ENCODE measurements at regions not wholly inside any gene's neighbourhood (a gene's known extent, or its start where the extent isn't known, plus 50 kb on each side); places are given as distances from the start of the nearest gene placed in this dataset.

DNA sequence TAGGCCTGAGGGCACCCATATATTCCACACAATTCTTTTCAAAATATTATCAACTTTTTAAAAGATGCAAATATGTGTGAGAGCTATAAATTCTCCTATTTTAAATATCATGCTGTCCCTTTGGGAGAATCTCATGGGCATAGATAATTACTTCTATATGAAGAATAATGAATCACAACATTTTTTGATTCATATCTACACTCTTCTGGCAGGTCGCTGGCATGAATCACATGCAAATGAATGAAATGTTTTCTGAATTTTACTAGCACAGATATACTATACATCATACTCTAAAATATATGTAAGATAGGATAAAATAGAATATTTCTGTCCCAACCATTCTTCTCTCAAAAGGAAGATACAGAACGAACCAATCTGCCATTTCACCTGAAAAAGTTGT lies 277.7 kb upstream of the KCNH8 start:
- no peak for DNase-seq (ENCODE audit: low spot score)
- TF ChIP-seq, protein P1, sequence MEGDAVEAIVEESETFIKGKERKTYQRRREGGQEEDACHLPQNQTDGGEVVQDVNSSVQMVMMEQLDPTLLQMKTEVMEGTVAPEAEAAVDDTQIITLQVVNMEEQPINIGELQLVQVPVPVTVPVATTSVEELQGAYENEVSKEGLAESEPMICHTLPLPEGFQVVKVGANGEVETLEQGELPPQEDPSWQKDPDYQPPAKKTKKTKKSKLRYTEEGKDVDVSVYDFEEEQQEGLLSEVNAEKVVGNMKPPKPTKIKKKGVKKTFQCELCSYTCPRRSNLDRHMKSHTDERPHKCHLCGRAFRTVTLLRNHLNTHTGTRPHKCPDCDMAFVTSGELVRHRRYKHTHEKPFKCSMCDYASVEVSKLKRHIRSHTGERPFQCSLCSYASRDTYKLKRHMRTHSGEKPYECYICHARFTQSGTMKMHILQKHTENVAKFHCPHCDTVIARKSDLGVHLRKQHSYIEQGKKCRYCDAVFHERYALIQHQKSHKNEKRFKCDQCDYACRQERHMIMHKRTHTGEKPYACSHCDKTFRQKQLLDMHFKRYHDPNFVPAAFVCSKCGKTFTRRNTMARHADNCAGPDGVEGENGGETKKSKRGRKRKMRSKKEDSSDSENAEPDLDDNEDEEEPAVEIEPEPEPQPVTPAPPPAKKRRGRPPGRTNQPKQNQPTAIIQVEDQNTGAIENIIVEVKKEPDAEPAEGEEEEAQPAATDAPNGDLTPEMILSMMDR (IDR thresholded peaks at IDR 0.05; ENCODE audit: extremely low read depth, missing control alignments) = no peak

DNA sequence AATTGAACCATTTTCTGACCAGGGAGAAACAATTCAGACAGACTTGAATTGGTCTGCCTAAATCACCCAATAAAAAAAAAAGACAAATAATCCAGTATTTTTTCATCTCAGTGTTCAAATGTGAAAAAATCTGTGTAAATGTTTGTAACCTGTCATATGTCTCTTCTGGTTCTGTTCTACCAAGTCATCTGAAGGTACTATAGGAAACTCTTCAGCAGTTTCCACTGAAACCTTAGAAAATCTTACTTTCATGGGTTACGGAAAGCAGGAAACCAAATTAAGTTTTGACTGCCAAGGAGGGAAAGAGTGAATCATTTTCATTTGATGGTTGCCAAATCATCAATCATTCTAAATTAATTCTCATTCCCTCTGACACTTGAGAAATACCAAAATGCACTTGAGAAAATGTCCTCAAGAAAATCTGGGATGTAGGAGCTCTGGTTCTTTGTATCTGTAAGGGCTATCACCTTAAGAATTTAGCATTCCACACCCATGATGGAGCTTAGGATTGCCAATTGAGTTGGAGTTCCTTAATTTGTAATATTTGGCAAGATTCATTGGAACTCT lies 278.2 kb upstream of the KCNH8 start:
- no peak for DNase-seq (ENCODE audit: low spot score)
- TF ChIP-seq, protein P1 (IDR thresholded peaks at IDR 0.05; ENCODE audit: extremely low read depth, missing control alignments) = no peak

DNA sequence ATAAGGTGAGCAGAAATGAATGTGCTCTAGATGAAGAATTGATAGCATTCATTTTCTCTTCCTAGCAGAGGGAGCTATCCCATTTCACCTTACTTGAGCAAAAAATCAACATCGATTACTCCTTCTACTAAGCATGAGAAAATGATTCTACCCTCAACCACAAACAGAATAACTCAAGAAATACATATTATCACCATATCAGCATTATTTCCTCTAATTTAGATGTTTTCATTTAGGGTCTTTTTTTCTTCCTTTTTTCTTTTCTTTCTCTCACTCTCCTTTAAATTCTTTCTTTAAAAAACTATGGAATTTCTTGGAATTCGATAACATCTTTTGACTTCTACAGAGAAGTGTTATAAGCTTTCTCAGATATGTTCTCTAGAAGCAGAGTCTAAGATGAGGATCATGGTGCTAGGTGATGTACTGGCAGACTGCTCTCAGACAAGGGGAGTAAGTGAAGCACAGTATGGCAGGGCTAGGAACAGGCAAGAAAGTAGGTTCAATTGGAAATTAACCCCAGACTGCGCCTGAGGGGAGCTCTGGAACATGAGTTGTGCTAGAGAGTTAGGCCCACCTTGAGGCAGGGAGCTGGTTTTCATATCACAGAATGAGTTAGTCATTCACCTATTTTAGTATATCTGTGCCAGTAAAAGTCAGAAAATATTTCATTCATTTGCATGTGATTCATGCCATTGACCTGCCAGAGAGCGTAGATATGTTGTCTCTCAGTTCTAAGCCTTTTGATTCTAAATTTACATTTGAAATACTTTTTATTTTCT lies 279.2 kb upstream of the KCNH8 start:
- no peak for DNase-seq (ENCODE audit: low spot score)

DNA sequence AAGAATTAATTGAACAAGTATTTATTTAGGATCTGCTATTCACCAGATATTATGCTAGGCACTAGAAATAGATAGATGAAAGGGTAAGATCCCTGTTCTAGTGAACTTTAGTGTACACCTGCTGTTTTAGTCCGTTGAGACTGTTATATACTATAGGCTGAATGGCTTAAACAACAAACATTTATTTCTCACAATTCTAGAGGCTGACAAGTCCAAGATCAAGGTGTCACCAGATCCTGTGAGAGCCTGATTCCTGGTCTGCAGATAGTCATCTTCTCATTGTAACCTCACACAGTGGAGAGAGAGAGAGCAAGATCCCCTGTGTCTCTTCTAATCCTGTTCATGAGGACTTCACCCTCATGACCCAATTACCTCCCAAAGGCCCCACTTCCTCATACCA lies 281.4 kb upstream of the KCNH8 start:
- no peak for DNase-seq (ENCODE audit: low spot score)
- TF ChIP-seq, protein P1 (IDR thresholded peaks at IDR 0.05; ENCODE audit: extremely low read depth, missing control alignments) = no peak

More for the DNA sequence above, 279.2 kb upstream of the KCNH8 start:
- TF ChIP-seq, protein P1 (IDR thresholded peaks at IDR 0.05; ENCODE audit: extremely low read depth, missing control alignments) = no peak

DNA sequence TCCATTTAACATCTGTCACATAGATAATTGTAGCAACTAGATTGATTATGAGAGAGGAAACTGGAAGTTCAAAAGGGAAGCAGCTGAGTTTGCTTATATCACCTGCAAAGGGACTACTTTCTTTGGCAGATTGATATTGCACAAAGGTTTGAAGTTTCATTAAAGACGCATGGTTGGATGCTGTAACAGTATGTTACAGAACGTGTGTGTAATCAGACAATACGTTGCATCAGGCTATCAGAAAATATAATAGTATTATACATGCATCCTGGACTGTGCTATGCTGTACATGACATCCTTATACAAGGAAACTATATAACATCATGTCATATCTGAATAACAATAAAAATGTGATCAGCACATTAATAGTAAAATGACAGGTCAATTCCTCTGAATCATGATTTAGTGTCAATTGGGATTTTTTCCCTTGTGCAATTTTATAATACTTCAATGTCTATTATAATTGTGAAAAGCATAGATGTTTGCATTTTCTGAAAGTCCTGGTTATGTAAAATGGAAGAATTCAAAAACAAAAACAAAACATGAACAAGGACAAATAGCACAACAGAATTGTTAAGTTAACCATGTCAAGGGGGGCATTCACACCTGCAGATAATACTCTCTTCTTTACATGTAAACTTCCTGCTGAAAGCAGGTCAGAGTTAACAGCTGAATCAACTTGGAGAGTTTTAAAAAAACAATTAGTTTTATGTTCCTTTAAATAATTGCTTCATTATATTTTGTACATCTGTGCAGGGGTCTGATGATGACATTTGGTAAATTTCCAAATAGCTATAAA lies 283.2 kb upstream of the KCNH8 start:
- TF ChIP-seq, protein P1 (IDR thresholded peaks at IDR 0.05; ENCODE audit: extremely low read depth, missing control alignments) = no peak
- no peak for DNase-seq (ENCODE audit: low spot score)

DNA sequence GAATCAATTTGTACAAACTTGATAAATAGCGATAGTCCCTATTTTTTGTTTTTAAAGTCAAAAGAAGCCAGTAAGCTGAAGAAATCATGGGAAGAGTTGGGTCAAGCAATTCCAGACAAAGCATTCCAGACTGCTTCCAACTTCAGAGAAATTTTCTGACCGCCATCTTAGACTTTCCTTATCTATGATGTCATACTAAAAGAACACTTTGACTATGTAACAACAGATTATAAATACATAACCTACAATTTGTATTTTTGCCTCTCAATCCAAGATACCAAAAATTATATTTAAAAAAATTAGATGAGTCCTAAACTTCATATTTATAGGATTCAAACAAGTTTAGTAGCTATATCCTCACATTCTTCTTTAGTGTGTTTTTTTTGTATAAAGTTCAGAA lies 286.2 kb upstream of the KCNH8 start:
- no peak for DNase-seq (ENCODE audit: low spot score)
- TF ChIP-seq, protein P1 (IDR thresholded peaks at IDR 0.05; ENCODE audit: extremely low read depth, missing control alignments) = no peak

DNA sequence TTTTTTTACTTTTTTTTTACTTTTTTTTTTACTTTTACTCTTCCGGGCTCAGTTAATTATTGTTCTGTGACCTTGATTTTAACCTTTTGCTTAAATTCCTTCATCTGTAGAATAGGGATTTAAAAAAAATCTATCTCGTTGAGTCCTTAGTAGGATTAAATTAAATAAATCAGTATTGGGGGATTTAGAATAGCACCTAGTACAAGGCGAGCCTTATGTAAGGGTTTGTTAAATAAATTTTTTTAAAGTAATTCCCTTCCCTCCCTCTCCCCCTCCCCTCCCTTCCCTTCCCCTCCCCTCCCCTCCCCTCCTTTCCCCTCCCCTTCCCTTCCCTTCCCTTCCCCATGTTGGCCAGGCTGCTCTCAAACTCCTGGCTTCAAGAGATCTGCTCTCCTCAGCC lies 287.2 kb upstream of the KCNH8 start:
- TF ChIP-seq, protein P1 (IDR thresholded peaks at IDR 0.05; ENCODE audit: extremely low read depth, missing control alignments) = no peak

More for the DNA sequence above, 287.2 kb upstream of the KCNH8 start:
- no peak for DNase-seq (ENCODE audit: low spot score)
